WTC11 (cell line): ENCODE measurements at regions not wholly inside any gene's neighbourhood (a gene's known extent, or its start where the extent isn't known, plus 50 kb on each side); places are given as distances from the start of the nearest gene placed in this dataset.
A peak's percentile ranks its signal among the peaks of the same experiment; 100 is the strongest.

Experiments used
- ATAC-seq: fragments of 200-7000 bp; cut with Tn5 transposase; 2 replicates; pipeline ENCODE4 v1.10.0; 2021; ENCODE audit warnings: mild to moderate bottlenecking, moderate library complexity
- CTCF ChIA-PET: fragments of 300-600 bp; sonication (Branson Sonifier 250); formaldehyde crosslinking; loops from one replicate; lab custom pipeline; 2021; ENCODE audit warnings: antibody characterized with exemption; lab: Charles Lee
- POLR2A ChIA-PET: fragments of 350-600 bp; sonication (Branson Sonifier 250); formaldehyde crosslinking; loops from one replicate; lab custom pipeline; 2021; ENCODE audit warnings: antibody characterized with exemption; lab: Charles Lee
- DNase-seq: peaks from one replicate; pipeline ENCODE4 v3.0.0; 2021; ENCODE audit warnings: low spot score
- H3K27ac Mint-ChIP-seq: 2 replicates; pipeline ENCODE4 v1.8.0; 2021; ENCODE audit warnings: mixed read lengths
- H3K27me3 Mint-ChIP-seq: 2 replicates; pipeline ENCODE4 v1.8.0; 2021; ENCODE audit warnings: low read depth, mild to moderate bottlenecking, moderate library complexity, mixed read lengths
- H3K36me3 Mint-ChIP-seq: 2 replicates; pipeline ENCODE4 v1.8.0; 2021; ENCODE audit warnings: mixed read lengths
- H3K4me1 Mint-ChIP-seq: 2 replicates; pipeline ENCODE4 v1.8.0; 2022; ENCODE audit warnings: mixed read lengths
- H3K4me3 Mint-ChIP-seq: 2 replicates; pipeline ENCODE4 v1.8.0; 2021; ENCODE audit warnings: mild to moderate bottlenecking, moderate library complexity, mixed read lengths
- H3K9me3 Mint-ChIP-seq: 2 replicates; pipeline ENCODE4 v1.8.0; 2021; ENCODE audit warnings: mixed read lengths
- ARID4B ChIP-seq: sonication (generic); formaldehyde crosslinking; IDR thresholded peaks from 2 replicates; pipeline ENCODE4 v1.8.0; 2023; ENCODE audit warnings: missing genetic modification reagents, mild to moderate bottlenecking, borderline replicate concordance
- ATF1 ChIP-seq: sonication (generic); formaldehyde crosslinking; IDR thresholded peaks from 2 replicates; pipeline ENCODE4 v1.8.1; 2023; ENCODE audit warnings: mild to moderate bottlenecking, moderate library complexity, missing genetic modification reagents
- ATF6 ChIP-seq: sonication (generic); formaldehyde crosslinking; IDR thresholded peaks from 2 replicates; pipeline ENCODE4 v1.8.1; 2023; ENCODE audit warnings: mild to moderate bottlenecking, missing genetic modification reagents
- CTCF ChIP-seq: fragments of 200-600 bp; IDR thresholded peaks from 2 replicates; pipeline ENCODE4 v1.8.0; 2022; ENCODE audit warnings: antibody characterized with exemption
- GABPB1 ChIP-seq: sonication (generic); formaldehyde crosslinking; IDR thresholded peaks from 2 replicates; pipeline ENCODE4 v1.8.1; 2023; ENCODE audit warnings: mild to moderate bottlenecking, missing genetic modification reagents
- MXD4 ChIP-seq: fragments of 250-450 bp; sonication (Bioruptor Pico); IDR thresholded peaks from 2 replicates; pipeline ENCODE4 v1.8.0; 2021; ENCODE audit warnings: mild to moderate bottlenecking, moderate library complexity, borderline replicate concordance
- NR2C2 ChIP-seq: sonication (generic); formaldehyde crosslinking; IDR thresholded peaks from 2 replicates; pipeline ENCODE4 v1.8.0; 2022; ENCODE audit warnings: mild to moderate bottlenecking, missing genetic modification reagents
- OVOL2 ChIP-seq: fragments of 250-450 bp; sonication (Bioruptor Pico); IDR thresholded peaks from 2 replicates; pipeline ENCODE4 v1.9.0; 2021; ENCODE audit warnings: mild to moderate bottlenecking, borderline replicate concordance
- RORB ChIP-seq: fragments of 250-450 bp; sonication (Bioruptor Pico); IDR thresholded peaks from 2 replicates; pipeline ENCODE4 v1.9.0; 2021; ENCODE audit warnings: mild to moderate bottlenecking
- TEAD1 ChIP-seq: sonication (generic); formaldehyde crosslinking; IDR thresholded peaks from 2 replicates; pipeline ENCODE4 v1.8.0; 2022; ENCODE audit warnings: mild to moderate bottlenecking, missing genetic modification reagents
- USF1 ChIP-seq: sonication (generic); formaldehyde crosslinking; IDR thresholded peaks from 2 replicates; pipeline ENCODE4 v1.8.0; 2022; ENCODE audit warnings: mild to moderate bottlenecking, missing genetic modification reagents
- ZNF416 ChIP-seq: fragments of 250-450 bp; sonication (Bioruptor Pico); IDR thresholded peaks from 2 replicates; pipeline ENCODE4 v1.9.0; 2021; ENCODE audit warnings: mild to moderate bottlenecking, inconsistent platforms
- TF ChIP-seq, protein P1 (sequence below): fragments of 250-450 bp; sonication (Bioruptor Pico); IDR thresholded peaks from 2 replicates; pipeline ENCODE4 v1.9.0; 2021; ENCODE audit warnings: mild to moderate bottlenecking

- Mint-ChIP-seq H3K4me3 (peak overlapping the region; percentile 50), H3K4me1 (peaks cover 26% of the 10 kb centered on the region), H3K36me3 (no peaks in the 10 kb centered on the region), H3K27me3 (peaks cover 32% of the 10 kb centered on the region), H3K27ac (no peak overlapping the region), H3K9me3 (peaks cover 7% of the 10 kb centered on the region; the same call in 1 of the 2 replicates)
- DNase-seq (no peak), ATAC-seq (no peak)
- ChIA-PET POLR2A (no interaction called here), CTCF (interaction anchor here (0.6 to 2.4 kb wide), 16 partner anchors 10 to 623 kb away, joined by 3 to 19 read pairs (median 4); no protein-coding TSS in a partner anchor)
- no peak for TF ChIP-seq ZNF416
- TF ChIP-seq ATF6 (CRISPR knock-in tag) = no peak
- TF ChIP-seq CTCF = no peak
- TF ChIP-seq ARID4B (CRISPR knock-in tag) = no peak
- no peak for TF ChIP-seq ATF1
- no peak for TF ChIP-seq NR2C2 (CRISPR knock-in tag)
- no peak for TF ChIP-seq GABPB1
- TF ChIP-seq MXD4 (CRISPR knock-in tag) = no peak
- TF ChIP-seq TEAD1 = no peak
- no peak for TF ChIP-seq RORB (CRISPR knock-in tag)
- TF ChIP-seq, protein P1, sequence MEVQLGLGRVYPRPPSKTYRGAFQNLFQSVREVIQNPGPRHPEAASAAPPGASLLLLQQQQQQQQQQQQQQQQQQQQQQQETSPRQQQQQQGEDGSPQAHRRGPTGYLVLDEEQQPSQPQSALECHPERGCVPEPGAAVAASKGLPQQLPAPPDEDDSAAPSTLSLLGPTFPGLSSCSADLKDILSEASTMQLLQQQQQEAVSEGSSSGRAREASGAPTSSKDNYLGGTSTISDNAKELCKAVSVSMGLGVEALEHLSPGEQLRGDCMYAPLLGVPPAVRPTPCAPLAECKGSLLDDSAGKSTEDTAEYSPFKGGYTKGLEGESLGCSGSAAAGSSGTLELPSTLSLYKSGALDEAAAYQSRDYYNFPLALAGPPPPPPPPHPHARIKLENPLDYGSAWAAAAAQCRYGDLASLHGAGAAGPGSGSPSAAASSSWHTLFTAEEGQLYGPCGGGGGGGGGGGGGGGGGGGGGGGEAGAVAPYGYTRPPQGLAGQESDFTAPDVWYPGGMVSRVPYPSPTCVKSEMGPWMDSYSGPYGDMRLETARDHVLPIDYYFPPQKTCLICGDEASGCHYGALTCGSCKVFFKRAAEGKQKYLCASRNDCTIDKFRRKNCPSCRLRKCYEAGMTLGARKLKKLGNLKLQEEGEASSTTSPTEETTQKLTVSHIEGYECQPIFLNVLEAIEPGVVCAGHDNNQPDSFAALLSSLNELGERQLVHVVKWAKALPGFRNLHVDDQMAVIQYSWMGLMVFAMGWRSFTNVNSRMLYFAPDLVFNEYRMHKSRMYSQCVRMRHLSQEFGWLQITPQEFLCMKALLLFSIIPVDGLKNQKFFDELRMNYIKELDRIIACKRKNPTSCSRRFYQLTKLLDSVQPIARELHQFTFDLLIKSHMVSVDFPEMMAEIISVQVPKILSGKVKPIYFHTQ (CRISPR knock-in tag) = no peak
- no peak for TF ChIP-seq OVOL2
- TF ChIP-seq USF1 (CRISPR knock-in tag) = no peak
Measured at GRCh38 chr10:44311563-44312051, 73.3 kb downstream of the CXCL12 start.
